ENCODE measurements at regions not wholly inside any gene's neighbourhood (a gene's known extent, or its start where the extent isn't known, plus 50 kb on each side); places are given as distances from the start of the nearest gene placed in this dataset.

GRCh38 chr17:77706938-77707337 lies 251.6 kb upstream of the TNRC6C start:
- no peaks in the 10 kb centered on the region for H3K36me3 ChIP-seq (ENCODE audit: control insufficient read depth, insufficient read depth, low read length)
- H3K4ac ChIP-seq (ENCODE audit: low read depth, low read length) = no peak overlapping the region
- H3K9ac ChIP-seq (ENCODE audit: low read length) = no peak overlapping the region
- no peak for DNase-seq
- H3K27me3 ChIP-seq (ENCODE audit: insufficient read depth, low read length, poor library complexity) = no peaks in the 10 kb centered on the region
- no peak overlapping the region for H4K8ac ChIP-seq (ENCODE audit: low read depth, low read length)
- no peaks in the 10 kb centered on the region for H3K79me2 ChIP-seq (ENCODE audit: control insufficient read depth, insufficient read depth, low read length)
- H2BK5ac ChIP-seq (ENCODE audit: low read length) = no peak overlapping the region
- H3K18ac ChIP-seq (ENCODE audit: low read length) = no peak overlapping the region
- no peak overlapping the region for H3K27ac ChIP-seq (ENCODE audit: low read depth, low read length)
- no peaks in the 10 kb centered on the region for H3K79me1 ChIP-seq (ENCODE audit: low read length)
- H4K5ac ChIP-seq (ENCODE audit: low read length) = no peak overlapping the region
- H2BK15ac ChIP-seq (replicated peaks; ENCODE audit: low read depth) = no peak overlapping the region
- no peak overlapping the region for H3K23ac ChIP-seq (ENCODE audit: low read length)
- H3K4me3 ChIP-seq (ENCODE audit: low read length) = no peak overlapping the region
- no peaks in the 10 kb centered on the region for H3K4me1 ChIP-seq (ENCODE audit: control insufficient read depth, low read depth, low read length)
- H3K56ac ChIP-seq (ENCODE audit: low read length) = no peak overlapping the region
- WGBS (ENCODE audit: extremely low coverage, insufficient coverage, low lambda C conversion rate) = no CpG with 5 or more reads among the region's 6 CpGs
- no peak overlapping the region for H2AK5ac ChIP-seq (ENCODE audit: low read length)
- no peak overlapping the region for H3K4me2 ChIP-seq (ENCODE audit: low read length)
- H2BK120ac ChIP-seq (ENCODE audit: low read depth, low read length) = no peak overlapping the region

- no peak overlapping the region for H4K5ac ChIP-seq (ENCODE audit: low read length)
- no peak overlapping the region for H2BK15ac ChIP-seq (replicated peaks; ENCODE audit: low read depth)
- H2BK5ac ChIP-seq (ENCODE audit: low read length) = no peak overlapping the region
- no peaks in the 10 kb centered on the region for H3K79me2 ChIP-seq (ENCODE audit: control insufficient read depth, insufficient read depth, low read length)
- no peak overlapping the region for H2BK120ac ChIP-seq (ENCODE audit: low read depth, low read length)
- H3K4me2 ChIP-seq (ENCODE audit: low read length) = no peak overlapping the region
- no peaks in the 10 kb centered on the region for H3K4me1 ChIP-seq (ENCODE audit: control insufficient read depth, low read depth, low read length)
- no peak overlapping the region for H3K4ac ChIP-seq (ENCODE audit: low read depth, low read length)
- H3K18ac ChIP-seq (ENCODE audit: low read length) = no peak overlapping the region
- H3K79me1 ChIP-seq (ENCODE audit: low read length) = no peaks in the 10 kb centered on the region
- no peaks in the 10 kb centered on the region for H3K27me3 ChIP-seq (ENCODE audit: insufficient read depth, low read length, poor library complexity)
- no peak overlapping the region for H3K4me3 ChIP-seq (ENCODE audit: low read length)
- no CpG with 5 or more reads among the region's 4 CpGs for WGBS (ENCODE audit: extremely low coverage, insufficient coverage, low lambda C conversion rate)
- DNase-seq = no peak
- H4K8ac ChIP-seq (ENCODE audit: low read depth, low read length) = no peak overlapping the region
- no peaks in the 10 kb centered on the region for H3K36me3 ChIP-seq (ENCODE audit: control insufficient read depth, insufficient read depth, low read length)
- H3K23ac ChIP-seq (ENCODE audit: low read length) = no peak overlapping the region
- no peak overlapping the region for H3K56ac ChIP-seq (ENCODE audit: low read length)
- no peak overlapping the region for H3K27ac ChIP-seq (ENCODE audit: low read depth, low read length)
- no peak overlapping the region for H2AK5ac ChIP-seq (ENCODE audit: low read length)
- H3K9ac ChIP-seq (ENCODE audit: low read length) = no peak overlapping the region
Observed at GRCh38 chr17:77707546-77707945, 251.0 kb upstream of the TNRC6C start.

GRCh38 chr17:77708049-77708448 lies 250.5 kb upstream of the TNRC6C start:
- Histone ChIP-seq H3K4me1 (ENCODE audit: control insufficient read depth, low read depth, low read length) (no peaks in the 10 kb centered on the region), H2BK15ac (replicated peaks; ENCODE audit: low read depth) (no peak overlapping the region), H3K56ac (ENCODE audit: low read length) (no peak overlapping the region), H3K18ac (ENCODE audit: low read length) (no peak overlapping the region), H3K27ac (ENCODE audit: low read depth, low read length) (no peak overlapping the region), H2BK120ac (ENCODE audit: low read depth, low read length) (no peak overlapping the region), H3K23ac (ENCODE audit: low read length) (no peak overlapping the region), H3K4me3 (ENCODE audit: low read length) (no peak overlapping the region), H4K8ac (ENCODE audit: low read depth, low read length) (no peak overlapping the region), H2BK5ac (ENCODE audit: low read length) (no peak overlapping the region), H3K4ac (ENCODE audit: low read depth, low read length) (no peak overlapping the region), H3K4me2 (ENCODE audit: low read length) (no peak overlapping the region), H3K36me3 (ENCODE audit: control insufficient read depth, insufficient read depth, low read length) (no peaks in the 10 kb centered on the region), H2AK5ac (ENCODE audit: low read length) (no peak overlapping the region), H3K79me1 (ENCODE audit: low read length) (no peaks in the 10 kb centered on the region), H3K27me3 (ENCODE audit: insufficient read depth, low read length, poor library complexity) (no peaks in the 10 kb centered on the region), H3K79me2 (ENCODE audit: control insufficient read depth, insufficient read depth, low read length) (no peaks in the 10 kb centered on the region), H4K5ac (ENCODE audit: low read length) (no peak overlapping the region), H3K9ac (ENCODE audit: low read length) (no peak overlapping the region)
- no peak for DNase-seq
- WGBS (ENCODE audit: extremely low coverage, insufficient coverage, low lambda C conversion rate) = no CpG with 5 or more reads among the region's 4 CpGs

GRCh38 chr17:77708936-77709335 lies 249.6 kb upstream of the TNRC6C start:
- Histone ChIP-seq H3K9ac (ENCODE audit: low read length) (no peak overlapping the region), H3K27me3 (ENCODE audit: insufficient read depth, low read length, poor library complexity) (no peaks in the 10 kb centered on the region), H2BK120ac (ENCODE audit: low read depth, low read length) (no peak overlapping the region), H2BK15ac (replicated peaks; ENCODE audit: low read depth) (no peak overlapping the region), H2AK5ac (ENCODE audit: low read length) (no peak overlapping the region), H2BK5ac (ENCODE audit: low read length) (no peak overlapping the region), H3K23ac (ENCODE audit: low read length) (no peak overlapping the region), H3K4me2 (ENCODE audit: low read length) (no peak overlapping the region), H3K4me3 (ENCODE audit: low read length) (no peak overlapping the region), H3K79me1 (ENCODE audit: low read length) (no peaks in the 10 kb centered on the region), H3K18ac (ENCODE audit: low read length) (no peak overlapping the region), H3K4ac (ENCODE audit: low read depth, low read length) (no peak overlapping the region), H3K79me2 (ENCODE audit: control insufficient read depth, insufficient read depth, low read length) (no peaks in the 10 kb centered on the region), H3K36me3 (ENCODE audit: control insufficient read depth, insufficient read depth, low read length) (no peaks in the 10 kb centered on the region), H4K8ac (ENCODE audit: low read depth, low read length) (no peak overlapping the region), H3K27ac (ENCODE audit: low read depth, low read length) (no peak overlapping the region), H3K56ac (ENCODE audit: low read length) (no peak overlapping the region), H3K4me1 (ENCODE audit: control insufficient read depth, low read depth, low read length) (no peaks in the 10 kb centered on the region), H4K5ac (ENCODE audit: low read length) (no peak overlapping the region)
- DNase-seq = no peak
- no CpG with 5 or more reads among the region's 8 CpGs for WGBS (ENCODE audit: extremely low coverage, insufficient coverage, low lambda C conversion rate)

GRCh38 chr17:77709594-77709993 lies 248.9 kb upstream of the TNRC6C start:
- no peaks in the 10 kb centered on the region for H3K36me3 ChIP-seq (ENCODE audit: control insufficient read depth, insufficient read depth, low read length)
- H3K9ac ChIP-seq (ENCODE audit: low read length) = no peak overlapping the region
- no peak overlapping the region for H3K4me3 ChIP-seq (ENCODE audit: low read length)
- DNase-seq = no peak
- WGBS (ENCODE audit: extremely low coverage, insufficient coverage, low lambda C conversion rate) = no CpG with 5 or more reads among the region's 5 CpGs
- no peak overlapping the region for H2BK5ac ChIP-seq (ENCODE audit: low read length)
- no peaks in the 10 kb centered on the region for H3K79me2 ChIP-seq (ENCODE audit: control insufficient read depth, insufficient read depth, low read length)
- H3K4me2 ChIP-seq (ENCODE audit: low read length) = no peak overlapping the region
- H3K79me1 ChIP-seq (ENCODE audit: low read length) = no peaks in the 10 kb centered on the region
- H2BK120ac ChIP-seq (ENCODE audit: low read depth, low read length) = no peak overlapping the region
- H2BK15ac ChIP-seq (replicated peaks; ENCODE audit: low read depth) = no peak overlapping the region
- no peaks in the 10 kb centered on the region for H3K27me3 ChIP-seq (ENCODE audit: insufficient read depth, low read length, poor library complexity)
- no peak overlapping the region for H3K23ac ChIP-seq (ENCODE audit: low read length)
- H4K8ac ChIP-seq (ENCODE audit: low read depth, low read length) = no peak overlapping the region
- H3K27ac ChIP-seq (ENCODE audit: low read depth, low read length) = no peak overlapping the region
- no peak overlapping the region for H4K5ac ChIP-seq (ENCODE audit: low read length)
- no peak overlapping the region for H3K56ac ChIP-seq (ENCODE audit: low read length)
- no peak overlapping the region for H3K18ac ChIP-seq (ENCODE audit: low read length)
- H2AK5ac ChIP-seq (ENCODE audit: low read length) = no peak overlapping the region
- H3K4me1 ChIP-seq (ENCODE audit: control insufficient read depth, low read depth, low read length) = no peaks in the 10 kb centered on the region
- H3K4ac ChIP-seq (ENCODE audit: low read depth, low read length) = no peak overlapping the region

GRCh38 chr17:77712578-77712977 lies 245.9 kb upstream of the TNRC6C start:
- no peaks in the 10 kb centered on the region for H3K36me3 ChIP-seq (ENCODE audit: control insufficient read depth, insufficient read depth, low read length)
- no peaks in the 10 kb centered on the region for H3K4me1 ChIP-seq (ENCODE audit: control insufficient read depth, low read depth, low read length)
- no peak overlapping the region for H3K18ac ChIP-seq (ENCODE audit: low read length)
- H3K27ac ChIP-seq (ENCODE audit: low read depth, low read length) = no peak overlapping the region
- no peak overlapping the region for H3K23ac ChIP-seq (ENCODE audit: low read length)
- no peak overlapping the region for H3K56ac ChIP-seq (ENCODE audit: low read length)
- no peak overlapping the region for H3K4me2 ChIP-seq (ENCODE audit: low read length)
- H4K5ac ChIP-seq (ENCODE audit: low read length) = no peak overlapping the region
- H3K79me2 ChIP-seq (ENCODE audit: control insufficient read depth, insufficient read depth, low read length) = no peaks in the 10 kb centered on the region
- no peak overlapping the region for H3K4me3 ChIP-seq (ENCODE audit: low read length)
- H2BK5ac ChIP-seq (ENCODE audit: low read length) = no peak overlapping the region
- H2BK15ac ChIP-seq (replicated peaks; ENCODE audit: low read depth) = no peak overlapping the region
- DNase-seq = no peak
- no peak overlapping the region for H2BK120ac ChIP-seq (ENCODE audit: low read depth, low read length)
- no peaks in the 10 kb centered on the region for H3K79me1 ChIP-seq (ENCODE audit: low read length)
- H3K9ac ChIP-seq (ENCODE audit: low read length) = no peak overlapping the region
- no peaks in the 10 kb centered on the region for H3K27me3 ChIP-seq (ENCODE audit: insufficient read depth, low read length, poor library complexity)
- H3K4ac ChIP-seq (ENCODE audit: low read depth, low read length) = no peak overlapping the region
- H4K8ac ChIP-seq (ENCODE audit: low read depth, low read length) = no peak overlapping the region
- no peak overlapping the region for H2AK5ac ChIP-seq (ENCODE audit: low read length)

Measured in mesendoderm (in vitro differentiated cells).